Muscle layer of duodenum (tissue), 2 donors: ENCODE measurements at regions not wholly inside any gene's neighbourhood (a gene's known extent, or its start where the extent isn't known, plus 50 kb on each side); places are given as distances from the start of the nearest gene placed in this dataset.
A peak's percentile ranks its signal among the peaks of the same experiment; 100 is the strongest.
"Not testable (repeated sequence)": the region's sequence is repeated elsewhere in the genome, so short reads cannot be mapped to it uniquely, and the experiment has no call there.

ENCODE experiments used
- H3K27ac ChIP-seq: one replicate; pipeline ENCODE4 v1.7.0; 2013; ENCODE audit warnings: mild to moderate bottlenecking, low read length
- H3K27me3 ChIP-seq: one replicate; pipeline ENCODE4 v1.7.0; 2013; ENCODE audit warnings: low read depth, mild to moderate bottlenecking, control low read depth, low read length
- H3K36me3 ChIP-seq, 2 donors: one replicate each; pipeline ENCODE4 v1.7.0; 2013; ENCODE audit warnings: low read length in 2 of 2, control low read depth in 1 of 2, mild to moderate bottlenecking in 1 of 2; ENCODE audit not compliant: insufficient read depth in 2 of 2, control insufficient read depth in 1 of 2
- H3K4me1 ChIP-seq, 2 donors: one replicate each; pipeline ENCODE4 v1.7.0; 2013; ENCODE audit warnings: low read length in 2 of 2, mild to moderate bottlenecking in 2 of 2, control low read depth in 1 of 2, moderate library complexity in 1 of 2; ENCODE audit not compliant: insufficient read depth in 2 of 2, control insufficient read depth in 1 of 2
- H3K4me3 ChIP-seq, 2 donors: one replicate each; pipeline ENCODE4 v1.7.0; 2013; ENCODE audit warnings: low read length in 2 of 2, low read depth in 1 of 2, mild to moderate bottlenecking in 1 of 2
- H3K9me3 ChIP-seq, 2 donors: one replicate each; pipeline ENCODE4 v1.7.0; 2013; ENCODE audit warnings: low read length in 2 of 2, control low read depth in 1 of 2, mild to moderate bottlenecking in 1 of 2; ENCODE audit not compliant: control insufficient read depth in 1 of 2
- donor health status: healthy.

GRCh38 chr1:177891809-177892208 lies 78.0 kb downstream of the SEC16B start:
- Histone ChIP-seq H3K27me3 (no peaks in the 10 kb centered on the region), H3K4me3 (peak overlapping the region in 1 of 2 donors; percentile 21), H3K4me1 (no peaks in the 10 kb centered on the region), H3K27ac (no peak overlapping the region), H3K36me3 (no peaks in the 10 kb centered on the region), H3K9me3 (peaks cover 6 to 19% of the 10 kb centered on the region in 2 donors)

DNA sequence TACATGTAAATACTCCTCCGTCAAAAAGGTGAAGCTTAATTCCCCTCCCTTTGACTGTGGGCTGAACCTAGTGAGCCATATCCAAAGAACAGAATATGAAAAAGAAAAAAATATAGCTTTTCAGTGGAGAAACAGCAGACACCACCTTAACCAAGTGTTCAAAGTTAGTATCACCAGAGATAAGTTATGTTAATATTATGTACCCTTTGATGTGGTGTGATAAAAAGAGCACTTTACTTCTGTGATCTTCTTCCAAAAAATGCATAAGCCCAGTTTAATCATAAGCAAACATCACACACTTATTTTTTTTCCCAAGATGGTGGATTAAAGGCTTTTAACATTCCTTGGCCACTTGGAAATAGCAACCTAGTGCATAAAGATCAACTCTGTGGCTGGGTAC lies 79.4 kb downstream of the SEC16B start:
- no peak overlapping the region for H3K27ac ChIP-seq
- peaks cover 6 to 19% of the 10 kb centered on the region in 2 donors for H3K9me3 ChIP-seq
- H3K27me3 ChIP-seq, result no peaks in the 10 kb centered on the region
- no peak overlapping the region for H3K4me3 ChIP-seq
- H3K4me1 ChIP-seq, result no peaks in the 10 kb centered on the region
- no peaks in the 10 kb centered on the region for H3K36me3 ChIP-seq

GRCh38 chr1:177884479-177885021 lies 85.3 kb downstream of the SEC16B start:
- H3K4me3 ChIP-seq, result no peak overlapping the region
- H3K9me3 ChIP-seq, result no peaks in the 10 kb centered on the region
- H3K4me1 ChIP-seq, result no peaks in the 10 kb centered on the region
- no peaks in the 10 kb centered on the region for H3K27me3 ChIP-seq
- H3K36me3 ChIP-seq, result no peaks in the 10 kb centered on the region
- H3K27ac ChIP-seq, result no peak overlapping the region

DNA sequence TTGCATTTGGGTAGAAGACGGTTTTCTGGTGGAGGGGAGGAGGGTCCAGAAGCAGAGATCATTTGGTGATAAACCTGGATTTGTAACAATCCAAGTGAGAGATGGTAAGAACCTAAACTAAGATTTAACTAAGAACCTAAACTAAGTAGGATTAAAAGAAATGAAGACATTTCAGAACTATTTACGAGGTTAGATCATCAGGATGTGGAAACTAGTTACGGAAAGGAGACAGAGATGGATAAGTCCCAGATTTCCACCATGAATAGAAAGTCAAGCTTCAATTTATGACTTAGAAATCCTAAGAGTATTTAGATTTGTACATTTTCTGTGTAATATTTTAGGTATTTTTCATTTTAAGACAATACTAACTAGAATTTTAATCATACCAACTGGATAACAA lies 86.3 kb downstream of the SEC16B start:
- Histone ChIP-seq H3K4me3 (no peak overlapping the region), H3K9me3 (no peaks in the 10 kb centered on the region), H3K4me1 (no peaks in the 10 kb centered on the region), H3K36me3 (no peaks in the 10 kb centered on the region), H3K27me3 (no peaks in the 10 kb centered on the region), H3K27ac (no peak overlapping the region)

DNA sequence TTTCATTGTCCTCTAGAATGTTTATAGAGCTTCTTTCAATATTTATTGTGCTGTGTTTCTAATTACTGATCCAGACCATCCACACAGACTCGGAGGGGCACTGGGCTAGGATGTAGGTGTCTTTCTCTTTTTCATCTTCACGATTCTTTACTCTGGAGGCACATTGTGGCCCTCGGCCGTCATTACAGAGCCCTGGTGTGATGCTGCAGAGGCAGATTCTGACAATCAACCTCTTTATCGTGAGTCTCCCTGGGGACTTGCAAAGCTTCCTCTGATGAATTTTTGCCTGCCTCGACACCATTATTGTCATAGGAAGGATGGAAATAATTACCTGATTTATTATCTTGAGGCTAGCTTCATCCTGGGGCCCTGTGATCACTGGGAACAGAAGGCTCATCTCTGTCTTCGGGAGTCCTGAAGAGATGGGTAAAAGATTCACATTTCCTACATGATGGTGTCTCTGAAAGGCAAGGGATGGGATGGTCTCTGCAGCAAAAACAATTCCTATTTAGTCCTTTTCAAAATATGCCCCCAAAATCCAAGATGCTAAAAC lies 89.4 kb downstream of the SEC16B start:
- H3K9me3 ChIP-seq, result no peaks in the 10 kb centered on the region
- H3K27me3 ChIP-seq, result no peaks in the 10 kb centered on the region
- H3K27ac ChIP-seq, result no peak overlapping the region
- no peaks in the 10 kb centered on the region for H3K4me1 ChIP-seq
- no peaks in the 10 kb centered on the region for H3K36me3 ChIP-seq
- no peak overlapping the region for H3K4me3 ChIP-seq

DNA sequence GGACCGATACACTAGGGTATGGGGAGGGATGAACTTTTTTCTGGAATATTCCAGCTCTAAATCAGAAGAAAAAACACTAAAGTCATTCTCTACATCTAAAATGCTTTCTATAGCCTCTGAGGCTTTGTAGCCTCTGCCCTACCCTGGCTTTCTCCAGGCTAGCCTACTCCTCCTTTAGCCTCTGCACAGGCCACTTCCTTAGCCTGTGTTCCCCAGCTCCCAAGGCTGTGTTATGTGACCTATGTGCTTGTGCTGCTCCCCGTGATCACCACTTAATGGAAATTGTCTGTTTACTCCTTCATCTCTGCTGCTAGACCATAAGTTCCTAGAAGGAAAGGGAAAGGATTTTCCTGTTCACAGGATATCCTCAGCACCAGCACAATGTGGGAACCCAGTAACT lies 92.8 kb downstream of the SEC16B start:
- no peak overlapping the region for H3K4me3 ChIP-seq
- H3K27ac ChIP-seq, result no peak overlapping the region
- no peaks in the 10 kb centered on the region for H3K36me3 ChIP-seq
- H3K27me3 ChIP-seq, result no peaks in the 10 kb centered on the region
- no peaks in the 10 kb centered on the region for H3K4me1 ChIP-seq
- H3K9me3 ChIP-seq, result no peaks in the 10 kb centered on the region

DNA sequence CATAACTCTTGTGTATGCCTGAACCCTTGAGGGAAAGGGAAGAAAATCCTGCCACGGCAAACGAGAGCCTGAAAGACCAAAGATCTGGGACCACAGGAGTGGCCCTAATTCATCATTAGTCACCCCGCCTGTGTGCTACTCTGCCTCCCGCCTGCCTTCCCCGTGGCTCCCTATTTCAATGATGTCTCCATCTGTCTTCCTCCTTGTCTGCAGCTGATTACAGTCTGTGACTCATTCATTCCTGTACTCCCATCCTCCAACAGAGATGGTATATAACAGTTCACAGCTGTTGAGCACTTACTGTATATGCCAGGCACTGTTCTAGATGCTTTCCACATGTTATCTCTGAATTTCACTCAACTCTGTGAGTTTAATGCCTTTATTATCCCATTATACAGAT lies 96.6 kb downstream of the SEC16B start:
- H3K9me3 ChIP-seq, result no peaks in the 10 kb centered on the region
- no peak overlapping the region for H3K4me3 ChIP-seq
- no peaks in the 10 kb centered on the region for H3K36me3 ChIP-seq
- no peak overlapping the region for H3K27ac ChIP-seq
- H3K4me1 ChIP-seq, result no peaks in the 10 kb centered on the region
- H3K27me3 ChIP-seq, result no peaks in the 10 kb centered on the region

DNA sequence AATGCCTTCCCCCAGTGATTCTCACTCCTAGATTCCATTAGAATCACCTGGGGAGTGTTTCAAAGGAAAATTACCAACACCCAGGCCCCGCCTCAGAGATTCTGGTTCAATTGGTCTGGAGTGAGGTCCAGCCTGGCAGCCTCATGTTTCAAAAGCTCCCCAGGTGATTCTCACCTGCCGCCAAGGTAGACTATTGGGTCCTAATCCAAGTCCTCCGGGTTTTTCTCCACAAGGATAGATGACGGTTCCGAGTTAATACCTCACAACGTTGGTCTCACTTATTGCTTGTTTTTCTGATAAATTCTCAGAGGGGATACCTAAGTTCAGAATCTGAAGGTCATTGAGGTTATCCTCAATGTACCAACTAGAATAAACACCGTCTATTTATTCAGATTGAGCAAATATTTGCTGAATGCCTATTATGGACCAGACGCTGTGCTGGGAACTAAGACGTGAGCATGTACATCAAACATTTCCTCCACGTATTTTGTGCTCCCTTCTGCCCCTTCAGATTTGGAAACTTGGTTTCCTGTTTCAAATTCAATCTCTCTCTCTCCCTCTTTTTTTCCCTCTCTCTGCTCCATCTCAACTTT lies 97.5 kb downstream of the SEC16B start:
- Histone ChIP-seq H3K36me3 (no peaks in the 10 kb centered on the region), H3K4me3 (no peak overlapping the region)

GRCh38 chr1:177871613-177872307 lies 98.1 kb downstream of the SEC16B start:
- Histone ChIP-seq H3K4me3 (no peak overlapping the region), H3K27me3 (no peaks in the 10 kb centered on the region), H3K9me3 (no peaks in the 10 kb centered on the region), H3K27ac (no peak overlapping the region), H3K4me1 (no peaks in the 10 kb centered on the region), H3K36me3 (no peaks in the 10 kb centered on the region)

More for the DNA sequence above, 97.5 kb downstream of the SEC16B start:
- no peaks in the 10 kb centered on the region for H3K4me1 ChIP-seq
- H3K27ac ChIP-seq, result no peak overlapping the region
- no peaks in the 10 kb centered on the region for H3K9me3 ChIP-seq
- no peaks in the 10 kb centered on the region for H3K27me3 ChIP-seq

GRCh38 chr1:177869586-177869985 lies 100.3 kb downstream of the SEC16B start:
- no peaks in the 10 kb centered on the region for H3K36me3 ChIP-seq
- H3K27me3 ChIP-seq, result no peaks in the 10 kb centered on the region
- H3K27ac ChIP-seq, result no peak overlapping the region
- H3K4me1 ChIP-seq, result no peaks in the 10 kb centered on the region
- H3K9me3 ChIP-seq, result no peaks in the 10 kb centered on the region
- no peak overlapping the region for H3K4me3 ChIP-seq

- not testable (repeated sequence) for H3K36me3 ChIP-seq, H3K4me3 ChIP-seq, H3K4me1 ChIP-seq, H3K27ac ChIP-seq, H3K27me3 ChIP-seq, H3K9me3 ChIP-seq
These were observed 100.8 kb downstream of the SEC16B start for GRCh38 chr1:177869011-177869410.
